ENCODE measurements at regions not wholly inside any gene's neighbourhood (a gene's known extent, or its start where the extent isn't known, plus 50 kb on each side); places are given as distances from the start of the nearest gene placed in this dataset.

DNA sequence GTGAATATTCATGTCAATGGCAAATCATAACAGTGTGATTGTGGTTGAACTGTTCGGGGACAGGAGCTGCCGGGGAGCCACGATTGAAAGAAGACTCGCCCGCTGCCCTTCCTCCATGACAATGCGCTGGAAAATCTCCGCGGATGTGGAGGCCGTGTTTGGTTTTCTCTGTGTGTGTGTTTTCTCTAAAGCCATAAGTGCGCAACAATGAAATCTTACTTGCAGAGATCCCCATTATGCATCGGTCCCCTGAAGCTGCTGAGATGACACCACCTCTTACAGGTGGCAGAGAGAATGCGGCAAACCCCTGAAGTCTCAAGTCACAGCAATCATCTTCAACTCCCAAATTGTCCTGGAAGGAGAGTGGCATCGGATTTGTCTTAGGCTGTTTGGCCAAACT lies 442.3 kb upstream of the MKI67 start:
- Histone ChIP-seq H3K9me3 (ENCODE audit: severe bottlenecking) (no peaks in the 10 kb centered on the region), H3K27ac (ENCODE audit: poor library complexity, severe bottlenecking) (no peak overlapping the region), H3K4me3 (ENCODE audit: severe bottlenecking) (no peak overlapping the region), H3K36me3 (ENCODE audit: low read depth) (no peaks in the 10 kb centered on the region), H3K4me1 (ENCODE audit: insufficient read depth, poor library complexity, severe bottlenecking) (no peaks in the 10 kb centered on the region), H3K27me3 (ENCODE audit: insufficient read depth, poor library complexity, severe bottlenecking) (no peaks in the 10 kb centered on the region)
- TF ChIP-seq, protein P1, sequence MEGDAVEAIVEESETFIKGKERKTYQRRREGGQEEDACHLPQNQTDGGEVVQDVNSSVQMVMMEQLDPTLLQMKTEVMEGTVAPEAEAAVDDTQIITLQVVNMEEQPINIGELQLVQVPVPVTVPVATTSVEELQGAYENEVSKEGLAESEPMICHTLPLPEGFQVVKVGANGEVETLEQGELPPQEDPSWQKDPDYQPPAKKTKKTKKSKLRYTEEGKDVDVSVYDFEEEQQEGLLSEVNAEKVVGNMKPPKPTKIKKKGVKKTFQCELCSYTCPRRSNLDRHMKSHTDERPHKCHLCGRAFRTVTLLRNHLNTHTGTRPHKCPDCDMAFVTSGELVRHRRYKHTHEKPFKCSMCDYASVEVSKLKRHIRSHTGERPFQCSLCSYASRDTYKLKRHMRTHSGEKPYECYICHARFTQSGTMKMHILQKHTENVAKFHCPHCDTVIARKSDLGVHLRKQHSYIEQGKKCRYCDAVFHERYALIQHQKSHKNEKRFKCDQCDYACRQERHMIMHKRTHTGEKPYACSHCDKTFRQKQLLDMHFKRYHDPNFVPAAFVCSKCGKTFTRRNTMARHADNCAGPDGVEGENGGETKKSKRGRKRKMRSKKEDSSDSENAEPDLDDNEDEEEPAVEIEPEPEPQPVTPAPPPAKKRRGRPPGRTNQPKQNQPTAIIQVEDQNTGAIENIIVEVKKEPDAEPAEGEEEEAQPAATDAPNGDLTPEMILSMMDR (IDR thresholded peaks at IDR 0.05; ENCODE audit: poor library complexity, severe bottlenecking) = no peak
- DNase-seq (ENCODE audit: low spot score) = no peak
- no peak for ATAC-seq (ENCODE audit: low read depth)

DNA sequence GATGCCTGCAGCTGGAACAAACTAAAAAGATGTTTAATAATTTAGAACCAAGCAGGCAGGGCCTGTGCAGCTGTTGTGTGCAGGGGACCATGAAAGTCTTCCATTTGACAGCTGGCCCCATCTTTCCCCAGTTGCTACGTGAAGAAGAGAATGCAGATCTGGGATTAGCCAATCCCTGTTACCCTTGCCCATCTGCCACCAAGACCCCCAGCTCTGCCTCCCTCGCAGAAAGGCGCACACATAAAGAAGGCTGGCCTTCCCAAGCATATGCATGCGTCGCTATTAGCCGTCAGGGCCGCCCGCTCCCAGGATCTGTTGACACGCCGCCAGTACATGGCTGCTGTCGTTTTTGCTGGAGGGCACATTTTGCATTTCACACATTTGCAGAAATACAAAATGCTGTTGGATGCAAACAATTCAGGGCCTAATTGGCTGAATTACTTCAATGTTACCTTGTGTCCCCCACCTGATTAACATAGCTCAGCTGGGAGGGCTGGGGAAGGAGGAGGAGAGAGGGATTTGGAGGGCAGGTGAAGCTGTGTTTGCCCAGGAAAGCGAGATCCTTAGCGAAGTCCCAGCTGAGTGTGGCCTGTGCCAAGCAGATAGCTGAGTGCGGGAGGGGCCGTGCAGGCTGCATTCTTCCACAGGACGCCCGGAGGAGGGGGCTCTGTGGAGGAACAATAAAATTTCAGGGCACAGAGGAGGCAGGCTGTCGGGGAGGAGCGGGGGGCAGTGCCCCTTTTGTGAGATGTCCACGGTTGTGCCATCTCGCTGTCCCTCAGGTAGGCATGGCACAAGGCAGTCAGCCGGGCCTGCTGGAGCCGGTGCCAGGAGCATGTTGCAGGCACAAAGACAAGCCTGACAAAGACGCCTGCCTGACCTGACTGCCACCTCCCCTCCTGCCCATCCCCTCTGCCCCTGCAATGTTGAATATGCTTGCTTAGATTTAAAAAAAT lies 443.0 kb upstream of the MKI67 start:
- Histone ChIP-seq H3K27me3 (ENCODE audit: insufficient read depth, poor library complexity, severe bottlenecking) (no peaks in the 10 kb centered on the region), H3K4me1 (ENCODE audit: insufficient read depth, poor library complexity, severe bottlenecking) (no peaks in the 10 kb centered on the region), H3K27ac (ENCODE audit: poor library complexity, severe bottlenecking) (no peak overlapping the region), H3K9me3 (ENCODE audit: severe bottlenecking) (no peaks in the 10 kb centered on the region), H3K36me3 (ENCODE audit: low read depth) (no peaks in the 10 kb centered on the region), H3K4me3 (ENCODE audit: severe bottlenecking) (no peak overlapping the region)
- TF ChIP-seq, protein P1 (IDR thresholded peaks at IDR 0.05; ENCODE audit: poor library complexity, severe bottlenecking) = no peak
- no peak for ATAC-seq (ENCODE audit: low read depth)
- DNase-seq (ENCODE audit: low spot score) = no peak

DNA sequence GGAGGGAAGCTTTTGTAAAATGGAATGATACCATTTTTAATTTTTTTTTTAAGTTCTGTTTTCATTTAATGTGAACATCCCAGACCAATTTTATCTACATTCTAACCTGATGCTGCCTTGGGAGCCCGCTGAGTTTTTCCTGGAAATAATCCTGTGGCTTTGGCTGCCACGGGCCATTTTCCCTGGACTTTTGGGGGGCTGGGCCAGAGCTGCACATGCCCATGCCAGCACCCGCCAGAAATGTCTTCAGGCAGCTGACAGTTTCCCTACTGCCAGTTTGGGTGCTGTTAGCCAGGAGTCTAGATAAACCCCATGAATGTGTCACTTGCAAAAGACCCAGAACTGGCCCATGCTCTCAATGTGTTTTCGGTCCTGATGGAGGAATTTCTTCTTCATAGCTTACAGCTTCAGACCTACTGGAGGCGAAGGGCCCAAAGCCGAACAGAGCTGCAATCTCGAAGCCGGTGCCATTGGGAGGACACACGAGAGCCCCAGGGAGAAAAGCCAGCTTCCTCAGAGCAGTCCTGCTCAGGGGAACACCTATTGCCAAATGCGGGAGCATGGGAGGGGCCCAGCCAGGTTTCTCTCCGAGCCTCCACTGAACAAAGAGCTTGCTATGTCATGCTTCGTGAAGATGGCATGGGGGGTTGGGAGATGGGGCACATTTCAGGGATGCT lies 444.2 kb upstream of the MKI67 start:
- DNase-seq (ENCODE audit: low spot score) (no peak), ATAC-seq (ENCODE audit: low read depth) (no peak)
- no peaks in the 10 kb centered on the region for H3K9me3 ChIP-seq (ENCODE audit: severe bottlenecking)
- TF ChIP-seq, protein P1 (IDR thresholded peaks at IDR 0.05; ENCODE audit: poor library complexity, severe bottlenecking) = no peak
- no peaks in the 10 kb centered on the region for H3K4me1 ChIP-seq (ENCODE audit: insufficient read depth, poor library complexity, severe bottlenecking)
- peaks cover 4% of the 10 kb centered on the region for H3K27me3 ChIP-seq (ENCODE audit: insufficient read depth, poor library complexity, severe bottlenecking)
- H3K4me3 ChIP-seq (ENCODE audit: severe bottlenecking) = no peak overlapping the region
- no peak overlapping the region for H3K27ac ChIP-seq (ENCODE audit: poor library complexity, severe bottlenecking)
- H3K36me3 ChIP-seq (ENCODE audit: low read depth) = no peaks in the 10 kb centered on the region

DNA sequence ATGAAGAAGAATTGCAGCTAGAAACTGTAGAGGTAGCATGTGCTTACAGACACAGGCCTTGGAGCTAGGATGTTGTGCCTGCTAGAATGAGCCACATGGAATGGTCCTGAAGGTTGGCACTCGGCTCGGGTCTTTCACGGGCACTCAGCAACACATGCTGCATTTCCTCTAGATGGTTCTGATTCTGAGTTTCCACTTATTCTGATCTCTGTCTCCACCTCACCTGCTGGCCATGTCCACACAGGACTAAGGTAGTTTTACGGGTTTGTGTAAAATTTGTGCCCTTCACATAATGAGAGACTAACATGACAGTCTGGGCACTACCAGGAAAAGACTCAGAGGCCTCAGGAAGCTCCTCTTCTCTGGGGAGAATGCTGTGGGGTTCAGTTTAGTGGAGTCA lies 444.8 kb upstream of the MKI67 start:
- Histone ChIP-seq H3K4me1 (ENCODE audit: insufficient read depth, poor library complexity, severe bottlenecking) (no peaks in the 10 kb centered on the region), H3K27me3 (ENCODE audit: insufficient read depth, poor library complexity, severe bottlenecking) (peaks cover 4% of the 10 kb centered on the region), H3K4me3 (ENCODE audit: severe bottlenecking) (no peak overlapping the region), H3K36me3 (ENCODE audit: low read depth) (no peaks in the 10 kb centered on the region), H3K27ac (ENCODE audit: poor library complexity, severe bottlenecking) (no peak overlapping the region), H3K9me3 (ENCODE audit: severe bottlenecking) (no peaks in the 10 kb centered on the region)
- TF ChIP-seq, protein P1 (IDR thresholded peaks at IDR 0.05; ENCODE audit: poor library complexity, severe bottlenecking) = no peak
- no peak for DNase-seq (ENCODE audit: low spot score)
- ATAC-seq (ENCODE audit: low read depth) = no peak

Data from RWPE2 (cell line).